Mammary epithelial cell (primary cell): ENCODE measurements at regions not wholly inside any gene's neighbourhood (a gene's known extent, or its start where the extent isn't known, plus 50 kb on each side); places are given as distances from the start of the nearest gene placed in this dataset.

ENCODE experiments used
- CTCF ChIP-seq, 2 donors: IDR thresholded peaks in 1 of 2; conservative IDR thresholded peaks in 1 of 2; 2 replicates each; pipeline ENCODE4 v1.5.1; 2011 to 2012; ENCODE audit warnings: inconsistent platforms in 2 of 2, low read length in 2 of 2, mild to moderate bottlenecking in 2 of 2, control low read depth in 1 of 2, low read depth in 1 of 2; ENCODE audit not compliant: insufficient read depth in 1 of 2; ENCODE audit errors: extremely low read depth in 1 of 2
- EZH2 ChIP-seq: IDR thresholded peaks from 2 replicates; pipeline ENCODE4 v1.6.1; 2012; ENCODE audit warnings: low read length, inconsistent platforms, borderline replicate concordance

GRCh38 chr22:49576241-49577141, 251.2 kb downstream of the BRD1 start:
- no peak for TF ChIP-seq CTCF (conservative IDR thresholded peaks at IDR 0.05 in 1 of 2, IDR thresholded peaks at IDR 0.05 in 1 of 2; ENCODE audit: extremely low read depth in 1 of 2, insufficient read depth in 1 of 2, low read depth in 1 of 2, low read length in 2 of 2)
- no peak for TF ChIP-seq EZH2
